ENCODE measurements at regions not wholly inside any gene's neighbourhood (a gene's known extent, or its start where the extent isn't known, plus 50 kb on each side); places are given as distances from the start of the nearest gene placed in this dataset.

GRCh38 chr2:188767176-188767575 lies 207.0 kb upstream of the COL3A1 start:
- intact Hi-C loops (cut with DNase I; ENCODE audit: low total_unique reads), result no loop called here
- DNase-seq (ENCODE audit: low spot score in 2 of 2), result no peak
- TF ChIP-seq CTCF (IDR thresholded peaks at IDR 0.05) (no peak), POLR2A (IDR thresholded peaks at IDR 0.05) (no peak)
- no peak overlapping the region for H3K4me3 ChIP-seq (ENCODE audit: low read depth, poor library complexity, severe bottlenecking)
- WGBS, 2 donors, result 39 to 55% methylated on average over 1 of the region's 1 CpG

- no peak for DNase-seq (ENCODE audit: low spot score in 2 of 2)
- H3K4me3 ChIP-seq (ENCODE audit: low read depth, poor library complexity, severe bottlenecking), result no peak overlapping the region
- intact Hi-C loops (cut with DNase I; ENCODE audit: low total_unique reads), result no loop called here
- WGBS, 2 donors, result 75 to 77% methylated on average over 5 of the region's 5 CpGs
- no peak for TF ChIP-seq CTCF (IDR thresholded peaks at IDR 0.05)
Measured at GRCh38 chr2:188770296-188770695, 203.9 kb upstream of the COL3A1 start.

GRCh38 chr2:188773075-188773474 lies 201.1 kb upstream of the COL3A1 start:
- no peak overlapping the region for H3K4me3 ChIP-seq (ENCODE audit: low read depth, poor library complexity, severe bottlenecking)
- TF ChIP-seq POLR2A (IDR thresholded peaks at IDR 0.05) (no peak), CTCF (IDR thresholded peaks at IDR 0.05) (no peak)
- intact Hi-C loops (cut with DNase I; ENCODE audit: low total_unique reads), result no loop called here
- no peak for DNase-seq (ENCODE audit: low spot score in 2 of 2)

GRCh38 chr2:188776634-188777033 lies 197.5 kb upstream of the COL3A1 start:
- WGBS, 2 donors, result 85 to 90% methylated on average over 1 of the region's 1 CpG
- TF ChIP-seq CTCF (IDR thresholded peaks at IDR 0.05) (no peak), POLR2A (IDR thresholded peaks at IDR 0.05) (no peak)
- intact Hi-C loops (cut with DNase I; ENCODE audit: low total_unique reads), result no loop called here
- DNase-seq (ENCODE audit: low spot score in 2 of 2), result no peak
- H3K4me3 ChIP-seq (ENCODE audit: low read depth, poor library complexity, severe bottlenecking), result no peak overlapping the region

- H3K4me3 ChIP-seq (ENCODE audit: low read depth, poor library complexity, severe bottlenecking), result no peak overlapping the region
- TF ChIP-seq POLR2A (IDR thresholded peaks at IDR 0.05) (no peak), CTCF (IDR thresholded peaks at IDR 0.05) (no peak)
- intact Hi-C loops (cut with DNase I; ENCODE audit: low total_unique reads), result no loop called here
- DNase-seq (ENCODE audit: low spot score in 2 of 2), result no peak
- 84 to 87% methylated on average over 1 of the region's 1 CpG for WGBS, 2 donors
Measured at GRCh38 chr2:188784269-188784762, 189.9 kb upstream of the COL3A1 start.

- 75 to 77% methylated on average over 2 of the region's 2 CpGs for WGBS, 2 donors
- intact Hi-C loops (cut with DNase I; ENCODE audit: low total_unique reads), result no loop called here
Measured at GRCh38 chr2:188785061-188785460, 189.1 kb upstream of the COL3A1 start.

More at GRCh38 chr2:188785061-188785460, 189.1 kb upstream of the COL3A1 start:
- TF ChIP-seq POLR2A (IDR thresholded peaks at IDR 0.05), result no peak
- TF ChIP-seq CTCF (IDR thresholded peaks at IDR 0.05), result no peak
- no peak overlapping the region for H3K4me3 ChIP-seq (ENCODE audit: low read depth, poor library complexity, severe bottlenecking)
- no peak for DNase-seq (ENCODE audit: low spot score in 2 of 2)
